ENCODE measurements at regions not wholly inside any gene's neighbourhood (a gene's known extent, or its start where the extent isn't known, plus 50 kb on each side); places are given as distances from the start of the nearest gene placed in this dataset.

DNA sequence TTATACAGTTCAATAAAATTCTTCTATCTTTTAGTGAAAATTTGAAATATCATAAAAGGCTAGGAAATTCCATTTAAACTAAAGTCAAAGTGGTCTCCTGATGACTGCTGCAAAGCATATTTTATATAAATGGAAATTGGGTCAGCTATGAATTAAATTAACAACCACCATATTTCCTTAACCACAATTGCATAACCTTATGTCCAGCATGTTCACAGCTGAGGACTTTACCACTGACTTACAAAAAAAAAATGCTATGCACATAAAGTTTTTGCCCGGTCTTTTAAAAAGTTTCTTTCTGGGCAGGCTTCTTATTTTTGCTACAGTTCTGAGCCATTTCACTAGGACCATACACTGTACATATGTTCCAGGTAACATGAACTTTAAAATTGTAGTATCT is 208.6 kb upstream of the RGMB start:
- H3K27me3 ChIP-seq (ENCODE audit: insufficient read depth, poor library complexity, severe bottlenecking): no peaks in the 10 kb centered on the region
- H3K4me3 ChIP-seq (replicated peaks; ENCODE audit: insufficient read depth, low read length): no peak overlapping the region
- TF ChIP-seq POLR2AphosphoS5 (IDR thresholded peaks at IDR 0.05; ENCODE audit: low read depth) (no peak), SPI1 (IDR thresholded peaks at IDR 0.05; ENCODE audit: borderline replicate concordance, low read depth) (no peak), CTCF (IDR thresholded peaks at IDR 0.05; ENCODE audit: insufficient read depth, low read length) (no peak), GABPA (IDR thresholded peaks at IDR 0.05; ENCODE audit: low read depth) (no peak), REST (IDR thresholded peaks at IDR 0.05; ENCODE audit: insufficient replicate concordance, low read depth) (no peak)
- H3K27ac ChIP-seq (replicated peaks): no peak overlapping the region
- DNase-seq (ENCODE audit: low read depth in 1 of 2, low spot score in 1 of 2): no peak

DNA sequence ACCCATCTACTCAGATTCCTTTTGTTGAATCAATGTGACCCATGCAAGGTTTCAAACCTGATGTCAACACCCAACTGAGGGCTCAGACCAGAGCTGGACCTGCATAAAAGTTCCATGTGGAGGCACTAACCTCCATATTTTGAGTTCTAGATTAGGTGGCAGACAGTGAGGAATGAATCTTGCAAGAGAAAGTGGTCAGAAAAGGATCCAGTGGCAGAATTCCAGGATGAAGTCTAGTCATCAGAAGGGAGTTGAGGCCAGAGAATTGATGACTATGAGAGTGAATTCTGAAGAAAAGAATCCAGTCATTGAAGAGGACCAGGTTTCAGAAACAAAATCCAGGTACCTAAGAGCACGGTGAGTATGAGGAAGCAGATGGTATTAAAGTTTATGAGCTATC is 205.1 kb upstream of the RGMB start:
- no peaks in the 10 kb centered on the region for H3K27me3 ChIP-seq (ENCODE audit: insufficient read depth, poor library complexity, severe bottlenecking)
- H3K4me3 ChIP-seq (replicated peaks; ENCODE audit: insufficient read depth, low read length): no peak overlapping the region
- TF ChIP-seq GABPA (IDR thresholded peaks at IDR 0.05; ENCODE audit: low read depth) (no peak), REST (IDR thresholded peaks at IDR 0.05; ENCODE audit: insufficient replicate concordance, low read depth) (no peak), SPI1 (IDR thresholded peaks at IDR 0.05; ENCODE audit: borderline replicate concordance, low read depth) (no peak), CTCF (IDR thresholded peaks at IDR 0.05; ENCODE audit: insufficient read depth, low read length) (no peak), POLR2AphosphoS5 (IDR thresholded peaks at IDR 0.05; ENCODE audit: low read depth) (no peak)
- H3K27ac ChIP-seq (replicated peaks): no peak overlapping the region
- DNase-seq (ENCODE audit: low read depth in 1 of 2, low spot score in 1 of 2): no peak

DNA sequence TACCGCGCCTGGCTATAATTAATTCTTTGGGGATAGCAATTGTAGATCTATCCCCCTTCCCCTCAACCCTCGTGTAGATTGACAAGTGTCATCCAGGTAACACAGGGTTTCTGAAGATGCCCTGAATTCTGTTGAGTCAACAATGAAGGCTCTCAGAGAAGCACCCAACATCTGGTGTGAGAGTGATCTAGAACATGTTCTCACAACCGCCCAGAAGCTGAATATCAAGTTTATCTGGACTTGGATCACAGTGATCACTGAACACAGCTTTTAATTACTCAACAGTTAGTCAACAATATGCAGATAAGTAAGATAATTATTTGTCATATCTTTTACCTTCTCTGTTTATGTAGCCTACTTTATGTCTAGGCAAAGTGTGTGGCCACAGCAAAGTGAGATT is 204.2 kb upstream of the RGMB start:
- H3K27me3 ChIP-seq (ENCODE audit: insufficient read depth, poor library complexity, severe bottlenecking): no peaks in the 10 kb centered on the region
- TF ChIP-seq SPI1 (IDR thresholded peaks at IDR 0.05; ENCODE audit: borderline replicate concordance, low read depth): no peak
- no peak for TF ChIP-seq CTCF (IDR thresholded peaks at IDR 0.05; ENCODE audit: insufficient read depth, low read length)
- no peak for TF ChIP-seq POLR2AphosphoS5 (IDR thresholded peaks at IDR 0.05; ENCODE audit: low read depth)
- no peak for TF ChIP-seq GABPA (IDR thresholded peaks at IDR 0.05; ENCODE audit: low read depth)
- no peak for TF ChIP-seq REST (IDR thresholded peaks at IDR 0.05; ENCODE audit: insufficient replicate concordance, low read depth)
- H3K4me3 ChIP-seq (replicated peaks; ENCODE audit: insufficient read depth, low read length): no peak overlapping the region
- no peak for DNase-seq (ENCODE audit: low read depth in 1 of 2, low spot score in 1 of 2)
- H3K27ac ChIP-seq (replicated peaks): no peak overlapping the region
